Endothelial cell (in vitro differentiated cells): ENCODE measurements at regions not wholly inside any gene's neighbourhood (a gene's known extent, or its start where the extent isn't known, plus 50 kb on each side); places are given as distances from the start of the nearest gene placed in this dataset.

Experiments
- DNase-seq: peaks from one replicate; pipeline ENCODE4 v3.0.0; 2021; ENCODE audit warnings: low spot score
- H3K27ac Mint-ChIP-seq: one replicate; pipeline ENCODE4 v1.8.0; 2021; ENCODE audit warnings: mixed read lengths, inconsistent platforms; ENCODE audit not compliant: unreplicated experiment
- H3K27me3 Mint-ChIP-seq: one replicate; pipeline ENCODE4 v1.8.0; 2021; ENCODE audit warnings: mild to moderate bottlenecking, moderate library complexity, mixed read lengths, inconsistent platforms; ENCODE audit not compliant: unreplicated experiment
- H3K36me3 Mint-ChIP-seq: one replicate; pipeline ENCODE4 v1.8.0; 2021; ENCODE audit warnings: mild to moderate bottlenecking, low read depth, mixed read lengths, inconsistent platforms; ENCODE audit not compliant: unreplicated experiment
- H3K4me1 Mint-ChIP-seq: one replicate; pipeline ENCODE4 v1.8.0; 2021; ENCODE audit warnings: mild to moderate bottlenecking, mixed read lengths, inconsistent platforms; ENCODE audit not compliant: unreplicated experiment
- H3K4me3 Mint-ChIP-seq: one replicate; pipeline ENCODE4 v1.8.0; 2021; ENCODE audit warnings: mild to moderate bottlenecking, mixed read lengths, inconsistent platforms; ENCODE audit not compliant: unreplicated experiment
- H3K9me3 Mint-ChIP-seq: one replicate; pipeline ENCODE4 v1.8.0; 2021; ENCODE audit warnings: mixed read lengths, inconsistent platforms; ENCODE audit not compliant: unreplicated experiment
- TF ChIP-seq, protein P1 (sequence below): fragments of 200-600 bp; sonication (generic); IDR thresholded peaks from one replicate; pipeline ENCODE4 v1.5.0; 2021; ENCODE audit warnings: antibody characterized with exemption; ENCODE audit not compliant: unreplicated experiment

DNA sequence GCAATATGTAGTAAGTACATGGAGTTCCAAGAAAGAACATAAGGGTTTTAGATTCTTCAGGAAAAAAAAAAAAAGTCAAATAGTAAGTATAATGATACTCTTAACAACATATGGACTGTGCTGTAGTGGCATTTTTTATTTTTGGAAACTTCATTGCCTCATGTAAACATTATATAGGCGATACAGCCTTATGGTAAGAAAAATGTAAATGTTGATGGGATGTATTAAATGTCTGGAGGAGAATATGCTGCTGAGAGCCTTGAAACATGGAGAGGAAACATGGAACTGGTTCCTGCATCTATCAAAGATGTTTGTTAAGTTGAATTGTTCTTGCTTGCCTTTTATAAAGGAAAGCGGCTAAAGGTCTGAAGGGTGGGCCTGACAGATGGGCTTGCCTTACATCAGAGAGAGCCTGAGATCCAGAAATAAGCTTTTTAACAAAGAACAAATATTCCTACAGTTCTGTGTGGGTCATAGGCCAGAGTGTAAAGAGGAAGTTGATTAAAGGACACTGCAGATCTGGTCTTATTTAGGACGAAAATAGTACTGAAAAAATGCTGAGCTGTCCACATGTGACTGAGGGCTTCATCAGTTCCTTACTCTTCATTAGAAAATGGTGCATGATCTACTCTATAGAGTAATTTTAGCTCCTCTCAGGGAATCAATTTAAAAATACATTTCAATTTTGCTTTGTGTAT is 448.1 kb upstream of the DCN start:
- H3K27ac Mint-ChIP-seq = no peak overlapping the region
- H3K36me3 Mint-ChIP-seq = no peaks in the 10 kb centered on the region
- peaks cover 4% of the 10 kb centered on the region for H3K27me3 Mint-ChIP-seq
- TF ChIP-seq, protein P1, sequence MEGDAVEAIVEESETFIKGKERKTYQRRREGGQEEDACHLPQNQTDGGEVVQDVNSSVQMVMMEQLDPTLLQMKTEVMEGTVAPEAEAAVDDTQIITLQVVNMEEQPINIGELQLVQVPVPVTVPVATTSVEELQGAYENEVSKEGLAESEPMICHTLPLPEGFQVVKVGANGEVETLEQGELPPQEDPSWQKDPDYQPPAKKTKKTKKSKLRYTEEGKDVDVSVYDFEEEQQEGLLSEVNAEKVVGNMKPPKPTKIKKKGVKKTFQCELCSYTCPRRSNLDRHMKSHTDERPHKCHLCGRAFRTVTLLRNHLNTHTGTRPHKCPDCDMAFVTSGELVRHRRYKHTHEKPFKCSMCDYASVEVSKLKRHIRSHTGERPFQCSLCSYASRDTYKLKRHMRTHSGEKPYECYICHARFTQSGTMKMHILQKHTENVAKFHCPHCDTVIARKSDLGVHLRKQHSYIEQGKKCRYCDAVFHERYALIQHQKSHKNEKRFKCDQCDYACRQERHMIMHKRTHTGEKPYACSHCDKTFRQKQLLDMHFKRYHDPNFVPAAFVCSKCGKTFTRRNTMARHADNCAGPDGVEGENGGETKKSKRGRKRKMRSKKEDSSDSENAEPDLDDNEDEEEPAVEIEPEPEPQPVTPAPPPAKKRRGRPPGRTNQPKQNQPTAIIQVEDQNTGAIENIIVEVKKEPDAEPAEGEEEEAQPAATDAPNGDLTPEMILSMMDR = no peak
- no peak for DNase-seq
- H3K9me3 Mint-ChIP-seq = no peaks in the 10 kb centered on the region
- H3K4me1 Mint-ChIP-seq = no peaks in the 10 kb centered on the region
- no peak overlapping the region for H3K4me3 Mint-ChIP-seq

DNA sequence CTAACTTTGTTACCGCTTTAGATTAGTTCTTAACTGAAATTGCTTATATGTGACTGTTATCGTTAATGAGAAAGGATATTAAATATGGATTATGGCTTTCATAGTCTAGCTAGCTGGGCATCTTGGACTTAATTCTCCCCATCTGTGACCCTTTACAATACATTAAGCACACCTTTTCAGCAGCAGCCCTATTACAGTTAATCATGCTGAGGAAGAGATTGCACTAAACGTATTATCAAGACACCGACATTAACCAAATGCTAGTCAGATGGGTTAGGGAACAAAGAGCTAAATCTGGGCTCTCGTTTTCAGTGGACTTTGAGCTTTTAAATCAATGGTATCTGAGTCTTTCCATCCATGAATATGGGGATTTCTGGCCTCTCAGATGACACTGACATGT is 447.5 kb upstream of the DCN start:
- peaks cover 2% of the 10 kb centered on the region for H3K27me3 Mint-ChIP-seq
- H3K9me3 Mint-ChIP-seq = no peaks in the 10 kb centered on the region
- no peaks in the 10 kb centered on the region for H3K36me3 Mint-ChIP-seq
- no peaks in the 10 kb centered on the region for H3K4me1 Mint-ChIP-seq
- H3K27ac Mint-ChIP-seq = no peak overlapping the region
- no peak for DNase-seq
- H3K4me3 Mint-ChIP-seq = no peak overlapping the region
- TF ChIP-seq, protein P1 = no peak

DNA sequence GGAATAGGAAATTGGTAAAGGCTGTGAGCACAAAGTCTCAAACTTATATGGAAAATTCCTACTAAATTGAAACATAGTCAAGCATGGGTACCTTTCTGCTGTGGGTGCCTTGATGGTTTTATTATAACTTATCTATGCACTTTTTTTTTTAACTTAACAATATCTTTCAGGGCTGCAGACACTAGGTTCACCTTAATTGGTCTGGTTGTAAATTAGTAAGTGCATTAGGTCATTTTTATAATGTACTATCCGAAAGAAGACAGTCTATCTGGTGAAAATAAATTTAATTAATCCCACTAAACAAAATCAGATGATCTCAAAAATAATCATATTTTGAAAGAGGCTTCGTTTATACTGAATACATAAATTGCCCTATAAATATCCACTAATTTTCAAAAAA is 446.8 kb upstream of the DCN start:
- TF ChIP-seq, protein P1 = no peak
- H3K9me3 Mint-ChIP-seq = no peaks in the 10 kb centered on the region
- H3K4me1 Mint-ChIP-seq = no peaks in the 10 kb centered on the region
- DNase-seq = no peak
- H3K27me3 Mint-ChIP-seq = no peaks in the 10 kb centered on the region
- H3K36me3 Mint-ChIP-seq = no peaks in the 10 kb centered on the region
- H3K4me3 Mint-ChIP-seq = no peak overlapping the region
- H3K27ac Mint-ChIP-seq = no peak overlapping the region

DNA sequence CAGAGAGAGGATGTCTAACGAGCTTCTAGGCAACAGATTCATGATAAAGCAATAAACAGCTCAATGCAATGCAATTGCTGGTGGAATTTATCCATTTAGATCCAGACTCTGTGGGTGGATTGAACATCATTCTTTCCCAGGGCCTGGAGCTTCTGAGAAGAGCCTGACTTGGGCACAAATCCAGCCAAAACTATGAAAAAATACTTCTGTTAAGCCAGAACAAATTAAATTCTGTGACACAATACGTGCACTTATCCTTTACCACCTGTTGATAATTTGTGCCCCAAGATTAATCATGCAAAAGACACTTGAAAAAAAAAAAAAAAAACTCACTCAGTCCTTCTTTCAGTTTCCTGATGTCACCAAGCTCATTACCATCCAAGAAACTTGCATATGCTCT is 446.0 kb upstream of the DCN start:
- no peaks in the 10 kb centered on the region for H3K27me3 Mint-ChIP-seq
- TF ChIP-seq, protein P1 = no peak
- no peaks in the 10 kb centered on the region for H3K9me3 Mint-ChIP-seq
- no peaks in the 10 kb centered on the region for H3K4me1 Mint-ChIP-seq
- H3K4me3 Mint-ChIP-seq = no peak overlapping the region
- DNase-seq = no peak
- no peaks in the 10 kb centered on the region for H3K36me3 Mint-ChIP-seq
- H3K27ac Mint-ChIP-seq = no peak overlapping the region

DNA sequence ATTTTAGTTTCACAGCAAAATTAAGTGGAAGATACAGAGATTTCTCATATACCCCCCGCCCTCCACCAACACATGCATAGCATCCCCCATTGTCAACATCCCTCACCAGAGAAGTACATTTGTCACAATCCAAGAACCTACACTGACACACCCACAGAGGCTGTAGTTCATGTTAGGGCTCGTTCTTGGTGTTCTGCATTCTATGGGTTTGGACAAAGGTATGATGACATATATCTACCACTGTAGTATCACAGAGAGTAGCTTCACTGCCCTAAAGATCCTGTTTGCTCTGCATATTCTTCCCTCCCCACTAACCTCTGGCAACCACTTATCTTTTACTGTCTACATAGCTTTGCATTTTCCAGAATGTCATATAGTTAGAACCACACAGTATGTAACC is 444.6 kb upstream of the DCN start:
- no peak overlapping the region for H3K4me3 Mint-ChIP-seq
- H3K27ac Mint-ChIP-seq = no peak overlapping the region
- no peaks in the 10 kb centered on the region for H3K9me3 Mint-ChIP-seq
- no peaks in the 10 kb centered on the region for H3K36me3 Mint-ChIP-seq
- TF ChIP-seq, protein P1 = no peak
- H3K27me3 Mint-ChIP-seq = no peaks in the 10 kb centered on the region
- no peak for DNase-seq
- no peaks in the 10 kb centered on the region for H3K4me1 Mint-ChIP-seq
